IMR-90 (cell line): ENCODE measurements at regions not wholly inside any gene's neighbourhood (a gene's known extent, or its start where the extent isn't known, plus 50 kb on each side); places are given as distances from the start of the nearest gene placed in this dataset.

ENCODE experiments used
- ATAC-seq: fragments of 200-7000 bp; cut with Tn5 transposase; 2 replicates; pipeline ENCODE4 v1.9.1; 2020; ENCODE audit warnings: low read depth, mild to moderate bottlenecking, moderate library complexity
- BruUV-seq: library from RNA; stranded (reverse); fragments of 400-500 nt; replicated peaks from 2 replicates; lab custom pipeline; 2021; lab: Mats Ljungman, UMichigan
- CTCF ChIA-PET: fragments of 300-600 bp; formaldehyde crosslinking; extraction: SDS; loops from one replicate; lab custom pipeline; 2021; ENCODE audit warnings: antibody characterized with exemption; lab: Yijun Ruan, JAX
- POLR2A ChIA-PET: fragments of 300-600 bp; sonication (Branson Sonifier 250); formaldehyde crosslinking; loops from one replicate; lab custom pipeline; 2022; ENCODE audit warnings: antibody characterized with exemption; ENCODE audit not compliant: unreplicated experiment; lab: Charles Lee
- DNase-seq: peaks from one replicate; pipeline ENCODE4 v3.0.0; 2013
- H2AFZ ChIP-seq: replicated peaks from 2 replicates; pipeline ENCODE3; 2013; ENCODE audit warnings: low read length, mild to moderate bottlenecking; ENCODE audit not compliant: poor library complexity
- H2AK5ac ChIP-seq: 2 replicates; pipeline ENCODE4 v1.6.1; 2013; ENCODE audit warnings: low read depth, low read length, inconsistent platforms
- H2AK9ac ChIP-seq: replicated peaks from 2 replicates; pipeline ENCODE3; 2013; ENCODE audit warnings: mild to moderate bottlenecking, low read depth, low read length, moderate library complexity; ENCODE audit not compliant: poor library complexity
- H2BK120ac ChIP-seq: 2 replicates; pipeline ENCODE4 v1.6.1; 2013; ENCODE audit warnings: low read depth, low read length, inconsistent platforms
- H2BK15ac ChIP-seq: 3 replicates; pipeline ENCODE4 v1.6.1; 2013; ENCODE audit warnings: low read depth, low read length, inconsistent platforms
- H2BK20ac ChIP-seq: 2 replicates; pipeline ENCODE4 v1.6.1; 2013; ENCODE audit warnings: low read depth, mild to moderate bottlenecking, inconsistent platforms, low read length, moderate library complexity
- H2BK5ac ChIP-seq: 2 replicates; pipeline ENCODE4 v1.6.1; 2013; ENCODE audit warnings: mild to moderate bottlenecking, low read depth, low read length, inconsistent platforms; ENCODE audit not compliant: poor library complexity, severe bottlenecking
- H3K14ac ChIP-seq: replicated peaks from 2 replicates; pipeline ENCODE4 v1.6.1; 2013; ENCODE audit warnings: low read depth, low read length, inconsistent platforms
- H3K18ac ChIP-seq: 2 replicates; pipeline ENCODE4 v1.6.1; 2013; ENCODE audit warnings: low read depth, low read length, control low read depth
- H3K23ac ChIP-seq: 2 replicates; pipeline ENCODE4 v1.6.1; 2013; ENCODE audit warnings: low read depth, low read length, inconsistent platforms
- H3K27ac ChIP-seq: 2 replicates; pipeline ENCODE4 v1.5.1; 2013; ENCODE audit warnings: mild to moderate bottlenecking, control low read depth, low read length; ENCODE audit not compliant: insufficient read depth
- H3K27me3 ChIP-seq: 2 replicates; pipeline ENCODE4 v1.6.1; 2013; ENCODE audit warnings: low read length; ENCODE audit not compliant: control insufficient read depth, insufficient read depth
- H3K36me3 ChIP-seq: 2 replicates; pipeline ENCODE4 v1.6.1; 2013; ENCODE audit warnings: low read length, mixed read lengths; ENCODE audit not compliant: control insufficient read depth, insufficient read depth
- H3K4ac ChIP-seq: 2 replicates; pipeline ENCODE4 v1.6.1; 2013; ENCODE audit warnings: low read depth, low read length, inconsistent platforms
- H3K4me1 ChIP-seq: 2 replicates; pipeline ENCODE4 v1.6.1; 2013; ENCODE audit warnings: low read length, mixed read lengths; ENCODE audit not compliant: control insufficient read depth, insufficient read depth
- H3K4me2 ChIP-seq: 2 replicates; pipeline ENCODE4 v1.6.1; 2013; ENCODE audit warnings: low read depth, mild to moderate bottlenecking, control low read depth, low read length, moderate library complexity
- H3K4me3 ChIP-seq: 2 replicates; pipeline ENCODE4 v1.5.1; 2013; ENCODE audit warnings: low read depth, mild to moderate bottlenecking, control low read depth, low read length, moderate library complexity; ENCODE audit not compliant: insufficient read depth
- H3K56ac ChIP-seq: 2 replicates; pipeline ENCODE4 v1.6.1; 2013; ENCODE audit warnings: low read length, inconsistent platforms; ENCODE audit not compliant: insufficient read depth; ENCODE audit errors: extremely low read depth
- H3K79me1 ChIP-seq, 2 experiments: 2 replicates each; pipeline ENCODE4 v1.6.1; 2013; ENCODE audit warnings: low read length in 2 of 2, inconsistent platforms in 1 of 2, low read depth in 1 of 2
- H3K9ac ChIP-seq: 2 replicates; pipeline ENCODE4 v1.6.1; 2013; ENCODE audit warnings: low read depth, low read length, control low read depth
- H3K9me1 ChIP-seq: 2 replicates; pipeline ENCODE4 v1.6.1; 2013; ENCODE audit warnings: low read length, inconsistent platforms; ENCODE audit not compliant: insufficient read depth
- H3K9me3 ChIP-seq: 2 replicates; pipeline ENCODE4 v1.6.1; 2013; ENCODE audit warnings: low read length; ENCODE audit not compliant: control insufficient read depth, insufficient read depth
- H4K20me1 ChIP-seq: 2 replicates; pipeline ENCODE4 v1.6.1; 2013; ENCODE audit warnings: low read length, inconsistent platforms; ENCODE audit not compliant: insufficient read depth
- H4K5ac ChIP-seq: 2 replicates; pipeline ENCODE4 v1.6.1; 2013; ENCODE audit warnings: mild to moderate bottlenecking, low read depth, low read length, control low read depth
- H4K8ac ChIP-seq, 2 experiments: 2 replicates each; pipeline ENCODE4 v1.6.1; 2013; ENCODE audit warnings: low read depth in 2 of 2, low read length in 2 of 2, control low read depth in 1 of 2, inconsistent platforms in 1 of 2
- H4K91ac ChIP-seq: 2 replicates; pipeline ENCODE4 v1.6.1; 2013; ENCODE audit warnings: low read depth, low read length, inconsistent platforms; ENCODE audit not compliant: insufficient read depth
- BHLHE40 ChIP-seq: fragments of 150-350 bp; IDR thresholded peaks from 2 replicates; pipeline ENCODE4 v1.6.1; 2016; ENCODE audit warnings: mild to moderate bottlenecking, low read depth, low read length
- CEBPB ChIP-seq: IDR thresholded peaks from 2 replicates; pipeline ENCODE4 v1.6.1; 2012; ENCODE audit warnings: low read depth, low read length, improper control_type of control experiment
- MXI1 ChIP-seq: IDR thresholded peaks from 2 replicates; pipeline ENCODE4 v1.6.1; 2012; ENCODE audit warnings: low read depth, mild to moderate bottlenecking, low read length, moderate library complexity, borderline replicate concordance
- WGBS, 2 experiments: methylation state at CpG; one replicate each; pipeline versions ENCODE4 v1.1.5 to v1.1.7; 2013; ENCODE audit warnings: missing lambda C conversion rate in 2 of 2; ENCODE audit not compliant: insufficient read length in 1 of 2; ENCODE audit errors: extremely low coverage in 2 of 2; 5-methylcytosine and 5-hydroxymethylcytosine counted together
- dilution Hi-C: fragments of 300-500 bp; cut with HindIII; formaldehyde crosslinking; loops from one replicate; pipeline ENCODE4 v1.14.3; 2018; ENCODE audit warnings: low sequenced_read_pairs; ENCODE audit not compliant: unreplicated experiment
- in situ Hi-C: fragments of 300-500 bp; cut with MboI; formaldehyde crosslinking; loops from 3 replicates; pipeline ENCODE4 v1.14.3; 2019; ENCODE audit warnings: low sequenced_read_pairs, inconsistent platforms, mixed read lengths
- intact Hi-C: fragments of 100-400 bp; cut with micrococcal nuclease; formaldehyde crosslinking; loops from 2 replicates; pipeline ENCODE4 v1.10.0; 2022
- TF ChIP-seq, protein P1 (sequence below): conservative IDR thresholded peaks from 2 replicates; pipeline ENCODE4 v1.5.1; 2012; ENCODE audit warnings: mild to moderate bottlenecking, low read depth, low read length, improper control_type of control experiment

- BruUV-seq = no TSS peak
- no CpG with 5 or more reads among the region's 3 CpGs for whole genome bisulfite sequencing, 2 experiments
- H3K79me1 ChIP-seq = no peaks in the 10 kb centered on the region
Observed at GRCh38 chr3:117631781-117632180, 922.2 kb downstream of the TUSC7 start.

More at GRCh38 chr3:117631781-117632180, 922.2 kb downstream of the TUSC7 start:
- ChIA-PET CTCF (interaction anchor here (1.1 kb wide), 1 partner anchor 14 kb away, joined by 4 read pairs; no protein-coding TSS in a partner anchor), POLR2A (no interaction called here)
- Histone ChIP-seq H3K14ac (no peak overlapping the region), H4K8ac (no peak overlapping the region), H4K5ac (no peak overlapping the region), H2AFZ (no peak overlapping the region), H3K9me1 (no peaks in the 10 kb centered on the region; the same call in 1 of the 2 replicates), H2BK15ac (no peak overlapping the region), H3K27ac (no peak overlapping the region), H2BK5ac (no peak overlapping the region), H3K4me2 (no peak overlapping the region), H4K20me1 (no peaks in the 10 kb centered on the region), H3K18ac (no peak overlapping the region), H2AK9ac (no peak overlapping the region), H3K23ac (no peak overlapping the region), H2AK5ac (no peak overlapping the region), H3K36me3 (no peaks in the 10 kb centered on the region), H3K9me3 (no peaks in the 10 kb centered on the region), H3K9ac (no peak overlapping the region), H3K56ac (no peak overlapping the region), H4K91ac (no peak overlapping the region), H3K27me3 (no peaks in the 10 kb centered on the region), H3K4ac (no peak overlapping the region), H2BK20ac (no peak overlapping the region), H2BK120ac (no peak overlapping the region), H3K4me1 (peaks cover 10% of the 10 kb centered on the region), H3K4me3 (no peak overlapping the region)
- in situ Hi-C loops (no loop called here), dilution Hi-C loops (no loop called here), intact Hi-C loops (no loop called here)
- ATAC-seq (no peak), DNase-seq (no peak)
- no peak for TF ChIP-seq CEBPB
- TF ChIP-seq BHLHE40 = no peak
- TF ChIP-seq, protein P1, sequence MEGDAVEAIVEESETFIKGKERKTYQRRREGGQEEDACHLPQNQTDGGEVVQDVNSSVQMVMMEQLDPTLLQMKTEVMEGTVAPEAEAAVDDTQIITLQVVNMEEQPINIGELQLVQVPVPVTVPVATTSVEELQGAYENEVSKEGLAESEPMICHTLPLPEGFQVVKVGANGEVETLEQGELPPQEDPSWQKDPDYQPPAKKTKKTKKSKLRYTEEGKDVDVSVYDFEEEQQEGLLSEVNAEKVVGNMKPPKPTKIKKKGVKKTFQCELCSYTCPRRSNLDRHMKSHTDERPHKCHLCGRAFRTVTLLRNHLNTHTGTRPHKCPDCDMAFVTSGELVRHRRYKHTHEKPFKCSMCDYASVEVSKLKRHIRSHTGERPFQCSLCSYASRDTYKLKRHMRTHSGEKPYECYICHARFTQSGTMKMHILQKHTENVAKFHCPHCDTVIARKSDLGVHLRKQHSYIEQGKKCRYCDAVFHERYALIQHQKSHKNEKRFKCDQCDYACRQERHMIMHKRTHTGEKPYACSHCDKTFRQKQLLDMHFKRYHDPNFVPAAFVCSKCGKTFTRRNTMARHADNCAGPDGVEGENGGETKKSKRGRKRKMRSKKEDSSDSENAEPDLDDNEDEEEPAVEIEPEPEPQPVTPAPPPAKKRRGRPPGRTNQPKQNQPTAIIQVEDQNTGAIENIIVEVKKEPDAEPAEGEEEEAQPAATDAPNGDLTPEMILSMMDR = no peak
- TF ChIP-seq MXI1 = no peak
